Neutrophil (primary cell): ENCODE measurements at regions not wholly inside any gene's neighbourhood (a gene's known extent, or its start where the extent isn't known, plus 50 kb on each side); places are given as distances from the start of the nearest gene placed in this dataset.

Source experiments
- H3K27ac ChIP-seq: fragments of 200-600 bp; sonication (generic); 2 replicates; pipeline ENCODE4 v1.5.1; 2016; ENCODE audit warnings: mild to moderate bottlenecking, moderate library complexity
- H3K27me3 ChIP-seq: fragments of 200-600 bp; sonication (generic); 2 replicates; pipeline ENCODE4 v1.6.0; 2016; ENCODE audit warnings: mild to moderate bottlenecking
- H3K36me3 ChIP-seq: fragments of 200-600 bp; sonication (generic); 2 replicates; pipeline ENCODE4 v1.5.1; 2017
- H3K4me1 ChIP-seq, 2 experiments: fragments of 200-600 bp in 1 of 2; sonication (generic) in 1 of 2; 1 replicate in 1 of 2; 2 replicates in 1 of 2; pipeline versions ENCODE4 v1.5.1 to v1.6.1; 2013 to 2016; ENCODE audit warnings: low read depth in 1 of 2, low read length in 1 of 2, mild to moderate bottlenecking in 1 of 2, moderate library complexity in 1 of 2; ENCODE audit not compliant: control insufficient read depth in 1 of 2, insufficient read depth in 1 of 2
- H3K4me3 ChIP-seq, 2 experiments: fragments of 200-600 bp in 1 of 2; sonication (generic) in 1 of 2; 1 replicate in 1 of 2; 2 replicates in 1 of 2; pipeline ENCODE4 v1.5.1; 2013 to 2016; ENCODE audit warnings: low read depth in 1 of 2, low read length in 1 of 2, mild to moderate bottlenecking in 1 of 2, moderate library complexity in 1 of 2
- H3K9me3 ChIP-seq: fragments of 200-600 bp; sonication (generic); 2 replicates; pipeline ENCODE4 v1.5.1; 2016
- TF ChIP-seq, protein P1 (sequence below): fragments of 200-600 bp; sonication (generic); IDR thresholded peaks from 2 replicates; pipeline ENCODE4 v1.5.1; 2016; ENCODE audit warnings: antibody characterized with exemption

- Histone ChIP-seq H3K27ac (no peak overlapping the region), H3K36me3 (no peaks in the 10 kb centered on the region), H3K4me1 (no peaks in the 10 kb centered on the region), H3K9me3 (no peaks in the 10 kb centered on the region), H3K27me3 (no peaks in the 10 kb centered on the region), H3K4me3 (no peak overlapping the region)
- TF ChIP-seq, protein P1, sequence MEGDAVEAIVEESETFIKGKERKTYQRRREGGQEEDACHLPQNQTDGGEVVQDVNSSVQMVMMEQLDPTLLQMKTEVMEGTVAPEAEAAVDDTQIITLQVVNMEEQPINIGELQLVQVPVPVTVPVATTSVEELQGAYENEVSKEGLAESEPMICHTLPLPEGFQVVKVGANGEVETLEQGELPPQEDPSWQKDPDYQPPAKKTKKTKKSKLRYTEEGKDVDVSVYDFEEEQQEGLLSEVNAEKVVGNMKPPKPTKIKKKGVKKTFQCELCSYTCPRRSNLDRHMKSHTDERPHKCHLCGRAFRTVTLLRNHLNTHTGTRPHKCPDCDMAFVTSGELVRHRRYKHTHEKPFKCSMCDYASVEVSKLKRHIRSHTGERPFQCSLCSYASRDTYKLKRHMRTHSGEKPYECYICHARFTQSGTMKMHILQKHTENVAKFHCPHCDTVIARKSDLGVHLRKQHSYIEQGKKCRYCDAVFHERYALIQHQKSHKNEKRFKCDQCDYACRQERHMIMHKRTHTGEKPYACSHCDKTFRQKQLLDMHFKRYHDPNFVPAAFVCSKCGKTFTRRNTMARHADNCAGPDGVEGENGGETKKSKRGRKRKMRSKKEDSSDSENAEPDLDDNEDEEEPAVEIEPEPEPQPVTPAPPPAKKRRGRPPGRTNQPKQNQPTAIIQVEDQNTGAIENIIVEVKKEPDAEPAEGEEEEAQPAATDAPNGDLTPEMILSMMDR, result no peak
These were observed 484.0 kb downstream of the OLFM4 start for GRCh38 chr13:53512635-53513034.

DNA sequence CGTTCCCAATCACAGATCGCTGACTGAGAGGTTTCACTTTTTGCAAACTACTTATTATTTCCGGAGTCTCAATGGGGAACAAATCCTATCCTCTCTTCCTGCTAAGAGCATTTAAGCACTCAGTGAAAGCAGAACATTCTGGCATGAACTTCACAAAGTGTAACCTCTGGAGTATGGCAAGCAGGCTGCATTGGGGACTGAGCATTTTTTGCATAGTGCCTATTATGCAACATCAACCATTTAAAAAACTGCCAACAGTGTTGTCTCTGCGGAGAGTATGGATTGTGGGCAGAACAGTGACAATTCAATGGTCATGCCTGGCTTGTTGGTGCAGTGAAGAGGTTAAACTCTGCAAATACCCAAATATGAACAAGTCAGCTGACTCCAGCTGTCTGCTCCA is 484.6 kb downstream of the OLFM4 start:
- TF ChIP-seq, protein P1, result no peak
- Histone ChIP-seq H3K4me1 (no peaks in the 10 kb centered on the region), H3K36me3 (no peaks in the 10 kb centered on the region), H3K4me3 (no peak overlapping the region), H3K27ac (no peak overlapping the region), H3K27me3 (no peaks in the 10 kb centered on the region), H3K9me3 (no peaks in the 10 kb centered on the region)

- no peaks in the 10 kb centered on the region for H3K36me3 ChIP-seq
- no peaks in the 10 kb centered on the region for H3K9me3 ChIP-seq
- no peak overlapping the region for H3K27ac ChIP-seq
- TF ChIP-seq, protein P1, result no peak
- no peaks in the 10 kb centered on the region for H3K27me3 ChIP-seq
- H3K4me1 ChIP-seq, result no peaks in the 10 kb centered on the region
- H3K4me3 ChIP-seq, result no peak overlapping the region
These were observed 491.5 kb downstream of the OLFM4 start for GRCh38 chr13:53520132-53520531.

DNA sequence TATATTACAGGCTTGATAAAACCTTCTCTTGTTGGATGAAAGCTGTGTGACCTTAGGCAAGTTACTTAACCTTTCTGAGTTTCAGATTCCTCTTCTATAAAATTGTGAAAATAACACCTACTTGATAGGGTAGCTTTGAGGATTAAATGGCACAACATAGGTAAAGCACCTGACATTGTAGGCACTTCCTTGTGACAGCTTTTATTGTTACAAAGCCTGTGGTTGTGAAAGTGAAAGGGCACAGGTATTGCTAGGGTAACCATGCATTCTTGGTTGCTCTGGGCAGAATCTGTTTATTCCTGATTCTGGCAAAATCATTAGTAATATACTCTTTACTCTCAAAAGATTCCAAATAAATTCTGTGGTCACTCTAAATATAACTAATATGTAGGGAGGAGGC is 493.4 kb downstream of the OLFM4 start:
- TF ChIP-seq, protein P1, result no peak
- no peak overlapping the region for H3K27ac ChIP-seq
- H3K36me3 ChIP-seq, result no peaks in the 10 kb centered on the region

GRCh38 chr13:53537586-53537985 is 509.0 kb downstream of the OLFM4 start:
- no peak overlapping the region for H3K27ac ChIP-seq

More for the DNA sequence above, 493.4 kb downstream of the OLFM4 start:
- H3K4me3 ChIP-seq, result no peak overlapping the region
- no peaks in the 10 kb centered on the region for H3K9me3 ChIP-seq
- no peaks in the 10 kb centered on the region for H3K27me3 ChIP-seq
- no peaks in the 10 kb centered on the region for H3K4me1 ChIP-seq

More at GRCh38 chr13:53537586-53537985, 509.0 kb downstream of the OLFM4 start:
- Histone ChIP-seq H3K4me1 (no peaks in the 10 kb centered on the region), H3K36me3 (no peaks in the 10 kb centered on the region), H3K9me3 (peaks cover 2% of the 10 kb centered on the region), H3K4me3 (no peak overlapping the region), H3K27me3 (no peaks in the 10 kb centered on the region)
- TF ChIP-seq, protein P1, result no peak
